OCI-LY7 (cell line): ENCODE measurements at regions not wholly inside any gene's neighbourhood (a gene's known extent, or its start where the extent isn't known, plus 50 kb on each side); places are given as distances from the start of the nearest gene placed in this dataset.

Source experiments
- EZH2phosphoT487 ChIP-seq: fragments of 200-600 bp; sonication (generic); IDR thresholded peaks from 2 replicates; pipeline ENCODE4 v1.6.1; 2018; ENCODE audit warnings: low read depth, borderline replicate concordance, mild to moderate bottlenecking, mixed run types, antibody characterized with exemption, low read length, moderate library complexity, mixed read lengths
- TF ChIP-seq, protein P1 (sequence below): fragments of 200-600 bp; sonication (generic); conservative IDR thresholded peaks from 2 replicates; pipeline ENCODE4 v1.5.1; 2014; ENCODE audit warnings: mild to moderate bottlenecking, antibody characterized with exemption, low read length, moderate library complexity, mixed read lengths

DNA sequence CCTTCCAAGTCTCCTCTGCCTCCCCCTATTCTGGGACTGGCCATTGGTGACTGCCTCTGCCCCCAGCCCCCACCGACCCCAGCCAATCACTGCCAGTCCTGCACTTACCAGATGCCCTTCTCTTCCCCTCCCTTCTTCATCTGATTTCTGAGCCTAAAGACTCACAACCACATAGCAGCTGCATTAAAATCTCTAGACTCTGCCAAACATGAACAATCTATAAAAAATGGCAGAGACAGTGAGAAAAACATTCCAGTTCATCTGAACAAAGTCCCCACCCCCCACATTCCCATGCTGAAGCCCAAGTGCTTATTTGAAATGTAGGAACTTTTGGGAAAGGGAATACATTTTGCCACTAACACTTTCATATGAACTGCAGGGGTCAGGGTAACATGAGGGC, 60.8 kb downstream of the KCTD12 start:
- TF ChIP-seq, protein P1, sequence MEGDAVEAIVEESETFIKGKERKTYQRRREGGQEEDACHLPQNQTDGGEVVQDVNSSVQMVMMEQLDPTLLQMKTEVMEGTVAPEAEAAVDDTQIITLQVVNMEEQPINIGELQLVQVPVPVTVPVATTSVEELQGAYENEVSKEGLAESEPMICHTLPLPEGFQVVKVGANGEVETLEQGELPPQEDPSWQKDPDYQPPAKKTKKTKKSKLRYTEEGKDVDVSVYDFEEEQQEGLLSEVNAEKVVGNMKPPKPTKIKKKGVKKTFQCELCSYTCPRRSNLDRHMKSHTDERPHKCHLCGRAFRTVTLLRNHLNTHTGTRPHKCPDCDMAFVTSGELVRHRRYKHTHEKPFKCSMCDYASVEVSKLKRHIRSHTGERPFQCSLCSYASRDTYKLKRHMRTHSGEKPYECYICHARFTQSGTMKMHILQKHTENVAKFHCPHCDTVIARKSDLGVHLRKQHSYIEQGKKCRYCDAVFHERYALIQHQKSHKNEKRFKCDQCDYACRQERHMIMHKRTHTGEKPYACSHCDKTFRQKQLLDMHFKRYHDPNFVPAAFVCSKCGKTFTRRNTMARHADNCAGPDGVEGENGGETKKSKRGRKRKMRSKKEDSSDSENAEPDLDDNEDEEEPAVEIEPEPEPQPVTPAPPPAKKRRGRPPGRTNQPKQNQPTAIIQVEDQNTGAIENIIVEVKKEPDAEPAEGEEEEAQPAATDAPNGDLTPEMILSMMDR = no peak
- no peak for TF ChIP-seq EZH2phosphoT487
